SK-N-SH (cell line): ENCODE measurements at regions not wholly inside any gene's neighbourhood (a gene's known extent, or its start where the extent isn't known, plus 50 kb on each side); places are given as distances from the start of the nearest gene placed in this dataset.

Source experiments
- CTCF ChIA-PET: fragments of 300-600, 350-600 bp; formaldehyde crosslinking; extraction: SDS; loops from one replicate; lab custom pipeline; 2021; lab: Yijun Ruan, JAX
- POLR2A ChIA-PET: fragments of 350-600 bp; sonication (Branson Sonifier 250); formaldehyde crosslinking; extraction: SDS; loops from one replicate; lab custom pipeline; 2020; ENCODE audit warnings: antibody characterized with exemption, inconsistent platforms; lab: Yijun Ruan, JAX
- DNase-seq: peaks from one replicate; pipeline ENCODE4 v3.0.0; 2012
- H2AFZ ChIP-seq: fragments of 200-600 bp; sonication (generic); 2 replicates; pipeline ENCODE4 v1.8.1; 2016; ENCODE audit warnings: antibody characterized with exemption, mild to moderate bottlenecking, low read depth
- H3F3A ChIP-seq: fragments of 200-600 bp; sonication (generic); replicated peaks from 2 replicates; pipeline ENCODE3; 2016; ENCODE audit warnings: antibody characterized with exemption, mild to moderate bottlenecking; ENCODE audit not compliant: insufficient read depth
- H3K27ac ChIP-seq, 2 experiments: fragments of 200-500 bp in 1 of 2; fragments of 200-600 bp in 1 of 2; sonication (Bioruptor generic) in 1 of 2; sonication (generic), shearing (Covaris generic) in 1 of 2; 2 replicates each; pipeline versions ENCODE4 v1.5.1 to v1.6.1; 2014 to 2016; ENCODE audit warnings: low read depth in 2 of 2, inconsistent platforms in 1 of 2, low read length in 1 of 2, mild to moderate bottlenecking in 1 of 2, mixed read lengths in 1 of 2
- H3K27me3 ChIP-seq: fragments of 200-600 bp; sonication (generic), shearing (Covaris generic); 2 replicates; pipeline ENCODE4 v1.6.1; 2016; ENCODE audit warnings: mixed run types; ENCODE audit not compliant: insufficient read depth
- H3K36me3 ChIP-seq, 2 experiments: fragments of 200-500 bp in 1 of 2; fragments of 200-600 bp in 1 of 2; sonication (Bioruptor generic) in 1 of 2; sonication (generic) in 1 of 2; replicated peaks in 1 of 2; 2 replicates each; pipeline versions ENCODE3 to v1.5.1; 2014 to 2016; ENCODE audit warnings: low read length in 1 of 2, mild to moderate bottlenecking in 1 of 2; ENCODE audit not compliant: insufficient read depth in 2 of 2, control insufficient read depth in 1 of 2
- H3K4me1 ChIP-seq, 2 experiments: fragments of 200-500 bp in 1 of 2; fragments of 200-600 bp in 1 of 2; sonication (Bioruptor generic) in 1 of 2; sonication (generic), shearing (Covaris generic) in 1 of 2; 2 replicates each; pipeline versions ENCODE4 v1.5.1 to v1.6.1; 2014 to 2016; ENCODE audit warnings: low read depth in 1 of 2, low read length in 1 of 2, mixed run types in 1 of 2; ENCODE audit not compliant: insufficient read depth in 2 of 2, control insufficient read depth in 1 of 2
- H3K4me2 ChIP-seq: fragments of 200-600 bp; sonication (generic), shearing (Covaris generic); 2 replicates; pipeline ENCODE4 v1.6.1; 2017; ENCODE audit warnings: mixed run types
- H3K4me3 ChIP-seq, 2 experiments: fragments of 200-500 bp in 1 of 2; fragments of 200-600 bp in 1 of 2; sonication (Bioruptor generic) in 1 of 2; sonication (generic), shearing (Covaris generic) in 1 of 2; 2 replicates each; pipeline versions ENCODE4 v1.5.1 to v1.8.1; 2014 to 2016; ENCODE audit warnings: low read depth in 2 of 2, inconsistent platforms in 1 of 2, low read length in 1 of 2, mild to moderate bottlenecking in 1 of 2, mixed read lengths in 1 of 2, moderate library complexity in 1 of 2
- H3K79me2 ChIP-seq: fragments of 200-600 bp; sonication (generic); 2 replicates; pipeline ENCODE4 v1.8.1; 2017; ENCODE audit warnings: mild to moderate bottlenecking; ENCODE audit not compliant: insufficient read depth
- H3K9ac ChIP-seq: fragments of 200-600 bp; sonication (generic); 2 replicates; pipeline ENCODE4 v1.6.1; 2017; ENCODE audit warnings: mixed run types
- H3K9me2 ChIP-seq: fragments of 200-600 bp; sonication (generic); 2 replicates; pipeline ENCODE4 v1.6.1; 2017; ENCODE audit warnings: mixed run types
- H3K9me3 ChIP-seq: fragments of 200-600 bp; sonication (generic); 2 replicates; pipeline ENCODE4 v1.6.1; 2017; ENCODE audit warnings: mixed run types, mild to moderate bottlenecking, moderate library complexity
- H4K20me1 ChIP-seq: fragments of 200-600 bp; sonication (generic); 2 replicates; pipeline ENCODE4 v1.6.1; 2017; ENCODE audit warnings: mild to moderate bottlenecking, mixed run types; ENCODE audit not compliant: insufficient read depth
- ELF1 ChIP-seq: IDR thresholded peaks from 2 replicates; pipeline ENCODE4 v1.4.0; 2012
- EP300 ChIP-seq, 2 experiments: IDR thresholded peaks; 2 replicates each; pipeline versions ENCODE4 v1.4.0 to v1.6.1; 2012; ENCODE audit warnings: borderline replicate concordance in 1 of 2, low read depth in 1 of 2, low read length in 1 of 2
- EZH2phosphoT487 ChIP-seq: fragments of 200-600 bp; sonication (generic); IDR thresholded peaks from 2 replicates; pipeline ENCODE4 v1.6.1; 2017; ENCODE audit warnings: low read depth, mixed run types, mild to moderate bottlenecking, antibody characterized with exemption, moderate library complexity, borderline replicate concordance
- FOSL2 ChIP-seq: IDR thresholded peaks from 2 replicates; pipeline ENCODE4 v1.4.0; 2012; ENCODE audit warnings: low read depth, mild to moderate bottlenecking, moderate library complexity, borderline replicate concordance
- GABPA ChIP-seq: IDR thresholded peaks from 2 replicates; pipeline ENCODE4 v1.4.0; 2012; ENCODE audit warnings: low read depth, mild to moderate bottlenecking
- GATA2 ChIP-seq: sonication (generic); formaldehyde crosslinking; IDR thresholded peaks from 2 replicates; pipeline ENCODE4 v1.5.0; 2020; ENCODE audit warnings: mild to moderate bottlenecking, missing genetic modification reagents
- MEF2A ChIP-seq: IDR thresholded peaks from 2 replicates; pipeline ENCODE4 v1.4.0; 2012; ENCODE audit warnings: low read depth, borderline replicate concordance
- NFIC ChIP-seq: IDR thresholded peaks from 2 replicates; pipeline ENCODE4 v1.4.0; 2012; ENCODE audit warnings: borderline replicate concordance
- POLR2AphosphoS5 ChIP-seq: IDR thresholded peaks from 2 replicates; pipeline ENCODE4 v1.6.1; 2012; ENCODE audit warnings: low read depth, low read length
- RCOR1 ChIP-seq: fragments of 150-350 bp; IDR thresholded peaks from 2 replicates; pipeline ENCODE4 v1.6.1; 2017; ENCODE audit warnings: antibody characterized with exemption, low read length
- RFX5 ChIP-seq: IDR thresholded peaks from 2 replicates; pipeline ENCODE4 v1.6.1; 2012; ENCODE audit warnings: mild to moderate bottlenecking, improper control_type of control experiment, low read length
- RXRA ChIP-seq: IDR thresholded peaks from 2 replicates; pipeline ENCODE4 v1.4.0; 2012; ENCODE audit warnings: low read depth, mild to moderate bottlenecking, borderline replicate concordance
- TCF12 ChIP-seq: IDR thresholded peaks from 2 replicates; pipeline ENCODE4 v1.4.0; 2012
- YY1 ChIP-seq: IDR thresholded peaks from 2 replicates; pipeline ENCODE4 v1.4.0; 2012; ENCODE audit warnings: low read depth, mild to moderate bottlenecking
- whole genome bisulfite sequencing: methylation state at CpG from one replicate; pipeline ENCODE4 v1.1.6; 2017; ENCODE audit warnings: low lambda C conversion rate; 5-methylcytosine and 5-hydroxymethylcytosine counted together
- TF ChIP-seq, protein P1 (sequence below): IDR thresholded peaks from 2 replicates; pipeline ENCODE4 v1.4.0; 2012; ENCODE audit warnings: low read depth, borderline replicate concordance

GRCh38 chr2:189247276-189247675, 67.7 kb upstream of the COL5A2 start:
- WGBS = 92% methylated on average over 1 of the region's 1 CpG
- H4K20me1 ChIP-seq = no peaks in the 10 kb centered on the region
- peaks cover 15% of the 10 kb centered on the region for H3F3A ChIP-seq
- ChIA-PET POLR2A (no interaction called here), CTCF (no interaction called here)
- no peaks in the 10 kb centered on the region for H3K9me2 ChIP-seq
- H3K79me2 ChIP-seq = no peaks in the 10 kb centered on the region
- no peaks in the 10 kb centered on the region for H3K36me3 ChIP-seq
- H3K9ac ChIP-seq = no peak overlapping the region
- peak overlapping the region; percentile 33; the same call in 1 of the 2 replicates for H2AFZ ChIP-seq
- H3K27me3 ChIP-seq = no peaks in the 10 kb centered on the region
- no peak for TF ChIP-seq EP300 (IDR thresholded peaks at IDR 0.05; ENCODE audit: borderline replicate concordance in 1 of 2, low read depth in 1 of 2, low read length in 1 of 2)
- TF ChIP-seq ELF1 = no peak
- no peak for TF ChIP-seq GABPA
- no peak for TF ChIP-seq FOSL2
- no peak for TF ChIP-seq POLR2AphosphoS5
- no peak for TF ChIP-seq RCOR1
- no peak for TF ChIP-seq YY1
- no peak for TF ChIP-seq EZH2phosphoT487
- H3K4me1 ChIP-seq = peaks cover 5 to 22% of the 10 kb centered on the region in 2 experiments; a peak in 2 of 4 replicates
- no peak for DNase-seq
- H3K27ac ChIP-seq = peak overlapping the region; percentile 41 to 47; a peak in 3 of 4 replicates
- no peaks in the 10 kb centered on the region; the same call in 1 of the 2 replicates for H3K9me3 ChIP-seq
- no peak overlapping the region for H3K4me3 ChIP-seq
- H3K4me2 ChIP-seq = no peak overlapping the region

GRCh38 chr2:189248141-189248540, 68.6 kb upstream of the COL5A2 start:
- Histone ChIP-seq H3K4me3 (no peak overlapping the region), H3K27me3 (no peaks in the 10 kb centered on the region), H2AFZ (peak overlapping the region; percentile 33; the same call in 1 of the 2 replicates), H3K27ac (peak overlapping the region; percentile 47 to 78; a peak in 3 of 4 replicates), H3K4me1 (peaks cover 5 to 22% of the 10 kb centered on the region in 2 experiments; a peak in 2 of 4 replicates), H3K9ac (no peak overlapping the region), H3K4me2 (peak overlapping the region; percentile 5; the same call in 1 of the 2 replicates), H3K9me2 (no peaks in the 10 kb centered on the region), H3K79me2 (no peaks in the 10 kb centered on the region), H3K36me3 (no peaks in the 10 kb centered on the region), H4K20me1 (no peaks in the 10 kb centered on the region), H3K9me3 (no peaks in the 10 kb centered on the region; the same call in 1 of the 2 replicates), H3F3A (peaks cover 19% of the 10 kb centered on the region)
- POLR2A ChIA-PET = no interaction called here
- TF ChIP-seq RCOR1 = no peak
- no peak for TF ChIP-seq EZH2phosphoT487
- peak; percentile 28 for TF ChIP-seq TCF12
- TF ChIP-seq RFX5 = no peak
- no peak for TF ChIP-seq GATA2
- TF ChIP-seq EP300 (IDR thresholded peaks at IDR 0.05; ENCODE audit: borderline replicate concordance in 1 of 2, low read depth in 1 of 2, low read length in 1 of 2) = peak; percentile 19 to 43; a peak in 1 of 4 replicates
- peak; percentile 19; the same call in 1 of the 2 replicates for TF ChIP-seq NFIC
- CTCF ChIA-PET = interaction anchor here (1.1 kb wide), 1 partner anchor 75 kb away, joined by 3 read pairs; no protein-coding TSS in a partner anchor
- no peak for DNase-seq
- 15% methylated on average over 1 of the region's 1 CpG for WGBS

- Histone ChIP-seq H3K4me1 (peaks cover 9 to 31% of the 10 kb centered on the region in 2 experiments), H3K4me2 (peak overlapping the region; percentile 5; the same call in 1 of the 2 replicates), H3K36me3 (no peaks in the 10 kb centered on the region), H3K79me2 (no peaks in the 10 kb centered on the region), H3K27ac (peak overlapping the region; percentile 47 to 78), H3K27me3 (no peaks in the 10 kb centered on the region), H3F3A (peaks cover 29% of the 10 kb centered on the region), H3K9ac (no peak overlapping the region), H4K20me1 (no peaks in the 10 kb centered on the region), H3K4me3 (no peak overlapping the region), H2AFZ (no peak overlapping the region), H3K9me3 (no peaks in the 10 kb centered on the region; the same call in 1 of the 2 replicates), H3K9me2 (no peaks in the 10 kb centered on the region)
- no peak for DNase-seq
- TF ChIP-seq, protein P1, sequence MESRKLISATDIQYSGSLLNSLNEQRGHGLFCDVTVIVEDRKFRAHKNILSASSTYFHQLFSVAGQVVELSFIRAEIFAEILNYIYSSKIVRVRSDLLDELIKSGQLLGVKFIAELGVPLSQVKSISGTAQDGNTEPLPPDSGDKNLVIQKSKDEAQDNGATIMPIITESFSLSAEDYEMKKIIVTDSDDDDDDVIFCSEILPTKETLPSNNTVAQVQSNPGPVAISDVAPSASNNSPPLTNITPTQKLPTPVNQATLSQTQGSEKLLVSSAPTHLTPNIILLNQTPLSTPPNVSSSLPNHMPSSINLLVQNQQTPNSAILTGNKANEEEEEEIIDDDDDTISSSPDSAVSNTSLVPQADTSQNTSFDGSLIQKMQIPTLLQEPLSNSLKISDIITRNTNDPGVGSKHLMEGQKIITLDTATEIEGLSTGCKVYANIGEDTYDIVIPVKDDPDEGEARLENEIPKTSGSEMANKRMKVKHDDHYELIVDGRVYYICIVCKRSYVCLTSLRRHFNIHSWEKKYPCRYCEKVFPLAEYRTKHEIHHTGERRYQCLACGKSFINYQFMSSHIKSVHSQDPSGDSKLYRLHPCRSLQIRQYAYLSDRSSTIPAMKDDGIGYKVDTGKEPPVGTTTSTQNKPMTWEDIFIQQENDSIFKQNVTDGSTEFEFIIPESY = no peak
- TF ChIP-seq NFIC (peak; percentile 24; the same call in 1 of the 2 replicates), RXRA (no peak), TCF12 (no peak), MEF2A (no peak), GATA2 (no peak)
- ChIA-PET POLR2A (no interaction called here), CTCF (interaction anchor here (1.4 kb wide), 1 partner anchor 27 kb away, joined by 3 read pairs; no protein-coding TSS in a partner anchor)
These were observed 69.6 kb upstream of the COL5A2 start for GRCh38 chr2:189249171-189249570.
